IMR-90 (cell line): ENCODE measurements at regions not wholly inside any gene's neighbourhood (a gene's known extent, or its start where the extent isn't known, plus 50 kb on each side); places are given as distances from the start of the nearest gene placed in this dataset.
A peak's percentile ranks its signal among the peaks of the same experiment; 100 is the strongest.
"Not testable (repeated sequence)": the region's sequence is repeated elsewhere in the genome, so short reads cannot be mapped to it uniquely, and the experiment has no call there.

Source experiments
- ATAC-seq: fragments of 200-7000 bp; cut with Tn5 transposase; 2 replicates; pipeline ENCODE4 v1.9.1; 2020; ENCODE audit warnings: low read depth, mild to moderate bottlenecking, moderate library complexity
- BruUV-seq: library from RNA; stranded (reverse); fragments of 400-500 nt; replicated peaks from 2 replicates; lab custom pipeline; 2021; lab: Mats Ljungman, UMichigan
- CTCF ChIA-PET: fragments of 300-600 bp; formaldehyde crosslinking; extraction: SDS; loops from one replicate; lab custom pipeline; 2021; ENCODE audit warnings: antibody characterized with exemption; lab: Yijun Ruan, JAX
- POLR2A ChIA-PET: fragments of 300-600 bp; sonication (Branson Sonifier 250); formaldehyde crosslinking; loops from one replicate; lab custom pipeline; 2022; ENCODE audit warnings: antibody characterized with exemption; ENCODE audit not compliant: unreplicated experiment; lab: Charles Lee
- DNase-seq: peaks from one replicate; pipeline ENCODE4 v3.0.0; 2013
- H2AFZ ChIP-seq: replicated peaks from 2 replicates; pipeline ENCODE3; 2013; ENCODE audit warnings: low read length, mild to moderate bottlenecking; ENCODE audit not compliant: poor library complexity
- H2AK5ac ChIP-seq: 2 replicates; pipeline ENCODE4 v1.6.1; 2013; ENCODE audit warnings: low read depth, low read length, inconsistent platforms
- H2AK9ac ChIP-seq: replicated peaks from 2 replicates; pipeline ENCODE3; 2013; ENCODE audit warnings: mild to moderate bottlenecking, low read depth, low read length, moderate library complexity; ENCODE audit not compliant: poor library complexity
- H2BK120ac ChIP-seq: 2 replicates; pipeline ENCODE4 v1.6.1; 2013; ENCODE audit warnings: low read depth, low read length, inconsistent platforms
- H2BK15ac ChIP-seq: 3 replicates; pipeline ENCODE4 v1.6.1; 2013; ENCODE audit warnings: low read depth, low read length, inconsistent platforms
- H2BK20ac ChIP-seq: 2 replicates; pipeline ENCODE4 v1.6.1; 2013; ENCODE audit warnings: low read depth, mild to moderate bottlenecking, inconsistent platforms, low read length, moderate library complexity
- H2BK5ac ChIP-seq: 2 replicates; pipeline ENCODE4 v1.6.1; 2013; ENCODE audit warnings: mild to moderate bottlenecking, low read depth, low read length, inconsistent platforms; ENCODE audit not compliant: poor library complexity, severe bottlenecking
- H3K14ac ChIP-seq: replicated peaks from 2 replicates; pipeline ENCODE4 v1.6.1; 2013; ENCODE audit warnings: low read depth, low read length, inconsistent platforms
- H3K18ac ChIP-seq: 2 replicates; pipeline ENCODE4 v1.6.1; 2013; ENCODE audit warnings: low read depth, low read length, control low read depth
- H3K23ac ChIP-seq: 2 replicates; pipeline ENCODE4 v1.6.1; 2013; ENCODE audit warnings: low read depth, low read length, inconsistent platforms
- H3K27ac ChIP-seq: 2 replicates; pipeline ENCODE4 v1.5.1; 2013; ENCODE audit warnings: mild to moderate bottlenecking, control low read depth, low read length; ENCODE audit not compliant: insufficient read depth
- H3K27me3 ChIP-seq: 2 replicates; pipeline ENCODE4 v1.6.1; 2013; ENCODE audit warnings: low read length; ENCODE audit not compliant: control insufficient read depth, insufficient read depth
- H3K36me3 ChIP-seq: 2 replicates; pipeline ENCODE4 v1.6.1; 2013; ENCODE audit warnings: low read length, mixed read lengths; ENCODE audit not compliant: control insufficient read depth, insufficient read depth
- H3K4ac ChIP-seq: 2 replicates; pipeline ENCODE4 v1.6.1; 2013; ENCODE audit warnings: low read depth, low read length, inconsistent platforms
- H3K4me1 ChIP-seq: 2 replicates; pipeline ENCODE4 v1.6.1; 2013; ENCODE audit warnings: low read length, mixed read lengths; ENCODE audit not compliant: control insufficient read depth, insufficient read depth
- H3K4me2 ChIP-seq: 2 replicates; pipeline ENCODE4 v1.6.1; 2013; ENCODE audit warnings: low read depth, mild to moderate bottlenecking, control low read depth, low read length, moderate library complexity
- H3K4me3 ChIP-seq: 2 replicates; pipeline ENCODE4 v1.5.1; 2013; ENCODE audit warnings: low read depth, mild to moderate bottlenecking, control low read depth, low read length, moderate library complexity; ENCODE audit not compliant: insufficient read depth
- H3K56ac ChIP-seq: 2 replicates; pipeline ENCODE4 v1.6.1; 2013; ENCODE audit warnings: low read length, inconsistent platforms; ENCODE audit not compliant: insufficient read depth; ENCODE audit errors: extremely low read depth
- H3K79me1 ChIP-seq, 2 experiments: 2 replicates each; pipeline ENCODE4 v1.6.1; 2013; ENCODE audit warnings: low read length in 2 of 2, inconsistent platforms in 1 of 2, low read depth in 1 of 2
- H3K9ac ChIP-seq: 2 replicates; pipeline ENCODE4 v1.6.1; 2013; ENCODE audit warnings: low read depth, low read length, control low read depth
- H3K9me1 ChIP-seq: 2 replicates; pipeline ENCODE4 v1.6.1; 2013; ENCODE audit warnings: low read length, inconsistent platforms; ENCODE audit not compliant: insufficient read depth
- H3K9me3 ChIP-seq: 2 replicates; pipeline ENCODE4 v1.6.1; 2013; ENCODE audit warnings: low read length; ENCODE audit not compliant: control insufficient read depth, insufficient read depth
- H4K20me1 ChIP-seq: 2 replicates; pipeline ENCODE4 v1.6.1; 2013; ENCODE audit warnings: low read length, inconsistent platforms; ENCODE audit not compliant: insufficient read depth
- H4K5ac ChIP-seq: 2 replicates; pipeline ENCODE4 v1.6.1; 2013; ENCODE audit warnings: mild to moderate bottlenecking, low read depth, low read length, control low read depth
- H4K8ac ChIP-seq, 2 experiments: 2 replicates each; pipeline ENCODE4 v1.6.1; 2013; ENCODE audit warnings: low read depth in 2 of 2, low read length in 2 of 2, control low read depth in 1 of 2, inconsistent platforms in 1 of 2
- H4K91ac ChIP-seq: 2 replicates; pipeline ENCODE4 v1.6.1; 2013; ENCODE audit warnings: low read depth, low read length, inconsistent platforms; ENCODE audit not compliant: insufficient read depth
- CHD1 ChIP-seq: IDR thresholded peaks from 2 replicates; pipeline ENCODE4 v1.6.1; 2012; ENCODE audit warnings: low read depth, low read length, improper control_type of control experiment
- FOS ChIP-seq: fragments of 150-350 bp; IDR thresholded peaks from 2 replicates; pipeline ENCODE4 v1.6.1; 2016; ENCODE audit warnings: low read depth, low read length
- MAFK ChIP-seq: IDR thresholded peaks from 2 replicates; pipeline ENCODE4 v1.6.1; 2012; ENCODE audit warnings: low read depth, low read length, improper control_type of control experiment
- NFE2L2 ChIP-seq: fragments of 150-350 bp; IDR thresholded peaks from 2 replicates; pipeline ENCODE4 v1.6.1; 2016; ENCODE audit warnings: low read depth, mild to moderate bottlenecking, low read length
- RAD21 ChIP-seq: IDR thresholded peaks from 2 replicates; pipeline ENCODE4 v1.6.1; 2012; ENCODE audit warnings: low read length, improper control_type of control experiment
- RFX5 ChIP-seq: IDR thresholded peaks from 2 replicates; pipeline ENCODE4 v1.8.0; 2012; ENCODE audit warnings: low read depth, mild to moderate bottlenecking, low read length, moderate library complexity
- WGBS, 2 experiments: methylation state at CpG; one replicate each; pipeline versions ENCODE4 v1.1.5 to v1.1.7; 2013; ENCODE audit warnings: missing lambda C conversion rate in 2 of 2; ENCODE audit not compliant: insufficient read length in 1 of 2; ENCODE audit errors: extremely low coverage in 2 of 2; 5-methylcytosine and 5-hydroxymethylcytosine counted together
- dilution Hi-C: fragments of 300-500 bp; cut with HindIII; formaldehyde crosslinking; loops from one replicate; pipeline ENCODE4 v1.14.3; 2018; ENCODE audit warnings: low sequenced_read_pairs; ENCODE audit not compliant: unreplicated experiment
- in situ Hi-C: fragments of 300-500 bp; cut with MboI; formaldehyde crosslinking; loops from 3 replicates; pipeline ENCODE4 v1.14.3; 2019; ENCODE audit warnings: low sequenced_read_pairs, inconsistent platforms, mixed read lengths
- intact Hi-C: fragments of 100-400 bp; cut with micrococcal nuclease; formaldehyde crosslinking; loops from 2 replicates; pipeline ENCODE4 v1.10.0; 2022

- no peak overlapping the region for H4K5ac ChIP-seq
- WGBS, 2 experiments: no CpG with 5 or more reads among the region's 2 CpGs
- dilution Hi-C loops: no loop called here
Observed at GRCh38 chr4:144862210-144862609, 216.3 kb downstream of the HHIP start.

GRCh38 chr4:144864891-144865290 lies 218.9 kb downstream of the HHIP start:
- H3K27ac ChIP-seq, H2BK120ac ChIP-seq, H3K9me3 ChIP-seq, H3K4ac ChIP-seq, H2BK5ac ChIP-seq, H3K79me1 ChIP-seq, H2AK9ac ChIP-seq, H4K20me1 ChIP-seq, H3K4me1 ChIP-seq, H3K56ac ChIP-seq, ATAC-seq, H4K91ac ChIP-seq, CTCF ChIA-PET, H3K9ac ChIP-seq, H4K5ac ChIP-seq, H2BK20ac ChIP-seq, POLR2A ChIA-PET, intact Hi-C loops, H3K4me2 ChIP-seq, BruUV-seq, H2BK15ac ChIP-seq, H4K8ac ChIP-seq, H2AFZ ChIP-seq, H2AK5ac ChIP-seq, H3K27me3 ChIP-seq, H3K14ac ChIP-seq, dilution Hi-C loops, H3K18ac ChIP-seq, DNase-seq, H3K4me3 ChIP-seq, in situ Hi-C loops, H3K23ac ChIP-seq, H3K36me3 ChIP-seq, H3K9me1 ChIP-seq: not testable (repeated sequence)

More at GRCh38 chr4:144862210-144862609, 216.3 kb downstream of the HHIP start:
- H3K27me3 ChIP-seq: no peaks in the 10 kb centered on the region
- H3K56ac ChIP-seq: no peak overlapping the region
- H3K36me3 ChIP-seq: no peaks in the 10 kb centered on the region
- no peak overlapping the region for H3K14ac ChIP-seq
- CTCF ChIA-PET: no interaction called here
- no peak overlapping the region for H4K91ac ChIP-seq
- no peak overlapping the region for H2AFZ ChIP-seq
- H3K18ac ChIP-seq: no peak overlapping the region
- peak; percentile 91 for TF ChIP-seq NFE2L2
- TF ChIP-seq CHD1: no peak
- no peak for TF ChIP-seq RFX5
- TF ChIP-seq FOS: no peak
- TF ChIP-seq MAFK: 0 out of 2 replicates have a peak, but pooled peaks have one; percentile 20
- no peak for TF ChIP-seq RAD21
- no peaks in the 10 kb centered on the region for H3K79me1 ChIP-seq
- no peak overlapping the region for H2AK5ac ChIP-seq
- no peak overlapping the region for H2BK15ac ChIP-seq
- BruUV-seq: no TSS peak
- no peaks in the 10 kb centered on the region for H3K9me3 ChIP-seq
- H2BK20ac ChIP-seq: no peak overlapping the region
- no peak overlapping the region for H3K4me3 ChIP-seq
- H2BK120ac ChIP-seq: no peak overlapping the region
- ATAC-seq: no peak
- no peak overlapping the region for H3K23ac ChIP-seq
- H3K4me1 ChIP-seq: no peaks in the 10 kb centered on the region
- H3K27ac ChIP-seq: no peak overlapping the region
- no peak overlapping the region for H3K4me2 ChIP-seq
- H3K9me1 ChIP-seq: no peaks in the 10 kb centered on the region
- no peak overlapping the region for H4K8ac ChIP-seq
- no peaks in the 10 kb centered on the region for H4K20me1 ChIP-seq
- in situ Hi-C loops (no loop called here), intact Hi-C loops (no loop called here)
- POLR2A ChIA-PET: no interaction called here
- no peak overlapping the region for H3K4ac ChIP-seq
- DNase-seq: no peak
- H3K9ac ChIP-seq: no peak overlapping the region
- no peak overlapping the region for H2BK5ac ChIP-seq
- no peak overlapping the region for H2AK9ac ChIP-seq
